ENCODE measurements at regions not wholly inside any gene's neighbourhood (a gene's known extent, or its start where the extent isn't known, plus 50 kb on each side); places are given as distances from the start of the nearest gene placed in this dataset.

DNA sequence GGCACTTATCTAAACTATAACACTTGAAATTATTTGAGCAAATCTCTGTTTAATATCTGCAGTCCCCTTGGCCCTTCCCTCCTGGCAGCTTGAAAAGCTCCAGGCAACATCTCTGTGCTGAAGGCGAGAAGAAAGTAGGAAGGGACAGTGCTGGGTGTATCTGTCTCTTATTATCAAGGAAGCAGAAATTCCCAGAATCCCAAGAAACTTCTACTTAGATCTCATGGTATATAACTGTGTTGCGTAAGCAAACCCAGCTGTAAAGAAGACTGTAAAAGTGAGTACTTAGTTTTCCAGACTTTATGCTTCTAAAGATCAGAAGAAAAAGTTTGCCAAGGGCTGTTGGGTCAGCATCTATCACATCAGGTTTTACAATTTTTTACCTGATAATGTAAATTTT is 1869.8 kb downstream of the MAT2B start:
- H3K9me3 ChIP-seq (replicated peaks in 1 of 2; ENCODE audit: control insufficient read depth in 1 of 2, insufficient read depth in 1 of 2, low read length in 2 of 2) = no peaks in the 10 kb centered on the region
- no peaks in the 10 kb centered on the region for H3K4me1 ChIP-seq (ENCODE audit: control insufficient read depth in 1 of 2, insufficient read depth in 2 of 2, low read length in 2 of 2)
- intact Hi-C loops (cut with micrococcal nuclease) = no loop called here
- no peak overlapping the region for H2AFZ ChIP-seq (ENCODE audit: insufficient read depth, low read depth, low read length, poor library complexity, severe bottlenecking)
- Mint-ChIP-seq H3K9me3 (peaks cover 0 to 11% (median 4%) of the 10 kb centered on the region in 7 donors), H3K4me1 (no peaks in the 10 kb centered on the region), H3K27me3 (ENCODE audit: low read depth in 3 of 3) (no peaks in the 10 kb centered on the region), H3K4me3 (no peak overlapping the region), H3K27ac (no peak overlapping the region), H3K36me3 (no peaks in the 10 kb centered on the region)
- H3K36me3 ChIP-seq (replicated peaks in 1 of 2; ENCODE audit: control insufficient read depth in 1 of 2, insufficient read depth in 2 of 2, low read length in 2 of 2) = no peaks in the 10 kb centered on the region
- no peak overlapping the region for H3K27ac ChIP-seq (ENCODE audit: low read depth in 1 of 2, low read length in 2 of 2)
- DNase-seq = no peak
- no CpG with 5 or more reads among the region's 2 CpGs for WGBS (ENCODE audit: insufficient coverage)
- H3K9ac ChIP-seq (ENCODE audit: insufficient read depth, low read length, poor library complexity, severe bottlenecking) = no peak overlapping the region
- no peak overlapping the region for H3K4me2 ChIP-seq (replicated peaks; ENCODE audit: extremely low read depth, low read length, poor library complexity, severe bottlenecking)
- H3K4me3 ChIP-seq (replicated peaks in 1 of 3; ENCODE audit: low read depth in 2 of 3, low read length in 3 of 3) = no peak overlapping the region
- no peaks in the 10 kb centered on the region for H3K27me3 ChIP-seq (ENCODE audit: control insufficient read depth in 2 of 2, insufficient read depth in 2 of 2, low read length in 2 of 2)
- TF ChIP-seq CTCF (IDR thresholded peaks at IDR 0.05) = no peak
- H4K20me1 ChIP-seq (ENCODE audit: insufficient read depth, low read length) = no peaks in the 10 kb centered on the region
- no peaks in the 10 kb centered on the region for H3K79me2 ChIP-seq (ENCODE audit: insufficient read depth, low read length)

- Mint-ChIP-seq H3K4me3 (peak overlapping the region; percentile 2 to 69), H3K4me1 (peaks cover 14% of the 10 kb centered on the region), H3K36me3 (peaks cover 8 to 12% of the 10 kb centered on the region in 2 donors), H3K27ac (peak overlapping the region; percentile 27 to 90 (median 75)), H3K27me3 (ENCODE audit: low read depth in 3 of 3) (no peaks in the 10 kb centered on the region), H3K9me3 (peaks cover 18 to 44% (median 28%) of the 10 kb centered on the region in 7 donors)
- peak overlapping the region; percentile 22 to 70 (median 36) for H3K4me3 ChIP-seq (replicated peaks in 1 of 3; ENCODE audit: low read depth in 2 of 3, low read length in 3 of 3)
- no peaks in the 10 kb centered on the region for H3K27me3 ChIP-seq (ENCODE audit: control insufficient read depth in 2 of 2, insufficient read depth in 2 of 2, low read length in 2 of 2)
- peak overlapping the region; percentile 78 for H3K4me2 ChIP-seq (replicated peaks; ENCODE audit: extremely low read depth, low read length, poor library complexity, severe bottlenecking)
- H3K9ac ChIP-seq (ENCODE audit: insufficient read depth, low read length, poor library complexity, severe bottlenecking) = no peak overlapping the region
- H3K27ac ChIP-seq (ENCODE audit: low read depth in 1 of 2, low read length in 2 of 2) = peak overlapping the region in 1 of 2 donors; percentile 79
- no peaks in the 10 kb centered on the region for H4K20me1 ChIP-seq (ENCODE audit: insufficient read depth, low read length)
- H3K9me3 ChIP-seq (replicated peaks in 1 of 2; ENCODE audit: control insufficient read depth in 1 of 2, insufficient read depth in 1 of 2, low read length in 2 of 2) = peaks cover 6 to 15% of the 10 kb centered on the region in 2 donors
- no CpG with 5 or more reads among the region's 2 CpGs for WGBS (ENCODE audit: insufficient coverage)
- no peaks in the 10 kb centered on the region for H3K79me2 ChIP-seq (ENCODE audit: insufficient read depth, low read length)
- no peaks in the 10 kb centered on the region for H3K36me3 ChIP-seq (replicated peaks in 1 of 2; ENCODE audit: control insufficient read depth in 1 of 2, insufficient read depth in 2 of 2, low read length in 2 of 2)
- H3K4me1 ChIP-seq (ENCODE audit: control insufficient read depth in 1 of 2, insufficient read depth in 2 of 2, low read length in 2 of 2) = peaks cover 17% of the 10 kb centered on the region in 2 donors
- H2AFZ ChIP-seq (ENCODE audit: insufficient read depth, low read depth, low read length, poor library complexity, severe bottlenecking) = peak overlapping the region; percentile 54
- peak; percentile 10 to 40 (median 21) for DNase-seq
- intact Hi-C loops (cut with micrococcal nuclease) = no loop called here
- TF ChIP-seq CTCF (IDR thresholded peaks at IDR 0.05) = no peak
These were observed 1888.4 kb downstream of the MAT2B start for GRCh38 chr5:165393839-165394238.

Measured in CD14-positive monocyte (primary cell).